HS-27A (cell line): ENCODE measurements at regions not wholly inside any gene's neighbourhood (a gene's known extent, or its start where the extent isn't known, plus 50 kb on each side); places are given as distances from the start of the nearest gene placed in this dataset.

Experiments
- DNase-seq: peaks from one replicate; pipeline ENCODE4 v3.0.0-alpha.2; 2012; ENCODE audit warnings: low read depth, missing footprints

DNA sequence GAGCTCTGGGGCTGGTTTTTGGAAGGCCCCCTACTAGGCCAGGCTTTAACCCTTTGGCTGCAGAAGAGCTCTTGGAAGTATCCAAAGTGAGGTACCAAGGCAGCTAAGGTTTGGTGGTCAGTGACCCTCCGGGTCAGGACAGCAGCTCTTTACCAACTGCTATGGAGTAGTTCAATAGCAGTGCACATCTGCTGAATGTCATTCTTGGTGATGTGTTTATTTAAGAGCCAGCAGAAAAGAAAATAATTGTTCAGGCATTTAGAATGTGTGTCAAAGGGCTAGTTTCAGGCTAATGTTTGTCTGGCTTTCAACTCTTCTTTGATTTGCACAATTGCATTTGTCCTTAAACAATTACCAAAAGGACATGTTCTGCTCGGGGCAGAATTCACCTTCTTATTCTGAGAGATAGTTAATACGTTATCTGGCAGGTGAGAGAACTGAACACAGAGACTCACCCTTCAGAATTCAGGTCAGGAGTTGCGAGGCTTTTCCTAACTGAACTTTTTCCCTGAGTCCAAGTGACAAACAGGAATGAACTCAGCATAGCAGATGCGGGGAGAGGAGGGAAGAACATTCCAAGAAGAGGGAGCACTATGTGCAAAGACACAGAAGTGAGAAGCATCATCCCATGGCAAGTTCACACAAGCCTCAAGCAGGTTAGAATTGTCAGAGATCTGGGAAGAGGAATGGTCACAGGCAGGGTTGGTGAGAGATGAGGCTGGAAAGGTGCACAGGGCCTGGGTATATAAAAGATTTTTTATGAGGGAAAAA, 556.7 kb upstream of the TLE4 start:
- DNase-seq: no peak

DNA sequence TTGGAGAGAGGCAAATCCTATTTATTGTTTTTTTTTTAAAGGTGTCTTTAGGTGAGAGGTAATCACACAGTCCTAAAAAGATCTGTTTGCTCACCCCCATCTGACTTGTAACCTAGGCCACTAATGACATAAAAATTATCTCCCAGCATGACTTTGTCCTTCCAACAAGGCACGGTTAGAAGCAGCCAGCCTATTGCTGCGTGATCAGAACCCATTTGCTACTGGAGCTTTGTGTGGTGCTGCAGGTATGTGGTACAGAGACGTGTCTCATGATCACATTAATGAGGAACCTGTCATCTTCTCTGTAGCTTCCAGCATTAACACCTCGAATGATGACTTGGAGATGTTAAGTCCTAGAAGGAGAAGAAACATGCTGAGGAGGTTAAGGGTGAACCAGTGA, 555.8 kb upstream of the TLE4 start:
- DNase-seq: no peak

DNA sequence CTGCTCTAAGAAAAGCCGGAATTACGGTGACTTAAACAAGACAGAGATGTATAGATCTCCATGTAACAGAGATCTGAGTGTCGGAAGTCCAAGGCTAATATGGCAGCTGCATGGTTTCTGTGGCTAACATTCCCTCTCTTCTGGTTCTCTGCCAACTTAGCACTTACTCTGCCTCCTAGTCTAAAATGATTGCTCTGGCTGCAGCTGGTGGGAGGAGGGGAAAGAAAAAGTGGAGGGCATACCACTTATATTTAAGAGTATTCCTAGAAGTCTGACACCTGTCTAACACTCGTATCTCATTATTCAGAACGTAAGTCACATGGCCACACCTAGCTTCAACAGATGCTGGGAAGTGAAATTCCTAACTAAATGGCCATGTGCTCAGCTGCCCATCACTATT, 551.5 kb upstream of the TLE4 start:
- no peak for DNase-seq

DNA sequence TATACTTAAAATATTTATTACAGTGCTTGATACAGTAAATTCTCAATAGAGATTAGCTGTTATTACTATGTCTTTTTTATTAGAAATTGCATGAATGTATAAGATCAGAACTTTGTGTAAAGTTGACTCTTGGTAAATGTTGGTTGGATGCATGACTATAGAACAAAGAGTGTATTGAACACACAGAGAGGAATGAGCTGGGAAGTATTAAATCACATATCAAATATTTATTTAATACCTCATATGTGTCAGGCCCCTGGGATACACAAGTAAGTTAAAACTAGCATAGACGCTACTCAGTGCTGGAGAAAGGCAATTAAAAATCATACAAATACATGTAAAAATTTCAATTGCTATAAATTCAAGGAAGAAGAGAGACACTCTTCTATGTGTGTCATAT, 550.7 kb upstream of the TLE4 start:
- DNase-seq: no peak

DNA sequence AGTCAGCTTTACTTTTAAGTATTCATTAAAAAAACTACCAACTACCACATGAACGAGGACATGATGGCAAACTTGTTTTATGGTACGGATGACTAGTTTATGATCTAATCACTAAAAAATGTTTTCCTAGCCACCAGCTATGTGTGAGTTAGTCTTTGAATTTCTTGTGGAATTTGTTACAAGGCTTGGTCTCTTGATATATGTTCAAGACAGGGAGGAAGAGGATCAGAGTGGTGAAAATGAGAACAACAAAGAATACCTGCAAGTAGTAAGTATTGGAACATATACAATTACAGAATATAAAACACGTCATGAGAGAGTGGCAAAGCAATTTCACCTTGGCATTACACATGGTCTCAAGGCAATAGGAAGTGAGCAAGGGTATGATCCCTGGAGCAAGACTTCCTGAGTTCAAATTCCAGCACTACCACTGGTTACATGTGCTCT, 548.6 kb upstream of the TLE4 start:
- peak; percentile 89 for DNase-seq

DNA sequence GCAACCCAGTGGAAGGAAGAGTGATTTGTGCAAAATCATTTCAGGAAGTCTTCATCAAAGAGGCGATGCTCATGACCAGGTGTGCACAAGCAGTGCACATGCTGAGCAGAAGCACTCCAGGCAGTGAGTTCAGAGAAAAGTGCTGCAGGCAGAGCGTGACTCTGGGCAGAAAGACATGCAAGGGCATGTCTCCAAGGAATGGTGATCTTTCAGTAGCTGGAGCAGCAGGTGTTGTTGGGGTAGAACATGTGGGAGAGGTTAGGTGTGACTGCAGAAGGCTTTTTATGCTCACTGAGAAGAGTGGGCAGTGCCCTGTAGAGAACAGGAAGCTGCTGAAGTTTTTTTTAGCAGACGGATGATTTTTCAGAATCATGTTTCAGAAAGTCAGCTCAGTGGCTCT, 545.4 kb upstream of the TLE4 start:
- DNase-seq: no peak

DNA sequence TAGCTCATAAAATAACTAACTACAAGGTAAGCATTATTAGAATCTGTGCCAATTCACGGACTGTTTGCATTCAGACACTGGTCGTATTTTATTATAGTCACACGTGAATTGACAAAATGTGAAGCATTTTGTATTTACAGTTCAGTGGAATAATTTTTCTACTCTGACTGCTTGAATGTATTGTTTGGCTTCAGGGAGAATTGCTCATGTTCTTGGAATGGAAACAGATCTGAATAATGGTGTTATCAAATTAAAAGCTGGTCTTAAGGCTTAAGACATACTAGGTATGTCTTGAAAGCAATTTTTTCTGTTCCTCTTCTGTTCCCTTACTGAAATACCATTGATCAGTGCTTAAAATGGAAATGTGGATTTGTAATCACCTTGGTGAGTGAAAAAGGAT, 543.7 kb upstream of the TLE4 start:
- no peak for DNase-seq

DNA sequence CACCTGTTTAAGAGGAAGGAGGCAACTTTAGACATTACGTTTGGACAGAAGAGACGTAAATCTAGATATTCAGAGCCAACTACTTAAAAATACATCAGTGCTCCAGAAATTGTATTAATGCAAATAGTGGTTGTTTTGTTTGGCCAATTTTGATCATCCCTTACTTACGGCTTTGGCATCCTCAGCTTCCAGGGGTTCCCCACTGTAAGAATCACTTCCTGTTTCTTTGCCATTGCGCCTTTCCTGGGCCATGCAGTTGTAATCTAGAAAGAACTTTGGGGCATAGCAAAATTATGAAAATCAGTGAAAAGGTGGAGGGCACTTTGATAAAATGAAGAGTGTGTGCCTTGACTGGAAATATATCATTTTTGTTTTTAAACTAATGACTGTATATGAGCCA, 537.2 kb upstream of the TLE4 start:
- DNase-seq: no peak

DNA sequence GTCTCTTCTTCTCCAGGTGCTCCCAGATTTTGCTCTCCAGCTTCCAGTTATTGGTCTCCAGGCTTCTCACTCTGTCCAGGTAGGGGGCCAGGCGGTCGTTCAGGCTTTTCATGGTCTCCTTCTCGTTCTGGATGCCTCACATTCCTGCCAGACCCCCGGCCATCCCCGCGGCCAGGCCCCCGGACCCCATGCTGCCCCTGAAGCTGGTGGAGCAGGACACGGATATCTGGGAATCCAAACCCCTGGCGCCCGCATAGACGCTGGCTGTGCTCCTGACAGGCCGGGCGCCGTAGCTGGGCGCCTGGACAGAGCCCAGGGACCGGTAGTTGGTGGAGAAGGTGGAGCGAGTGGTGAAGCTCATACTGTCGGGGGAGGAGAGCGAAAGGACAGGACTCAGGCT, 534.4 kb upstream of the TLE4 start:
- no peak for DNase-seq

DNA sequence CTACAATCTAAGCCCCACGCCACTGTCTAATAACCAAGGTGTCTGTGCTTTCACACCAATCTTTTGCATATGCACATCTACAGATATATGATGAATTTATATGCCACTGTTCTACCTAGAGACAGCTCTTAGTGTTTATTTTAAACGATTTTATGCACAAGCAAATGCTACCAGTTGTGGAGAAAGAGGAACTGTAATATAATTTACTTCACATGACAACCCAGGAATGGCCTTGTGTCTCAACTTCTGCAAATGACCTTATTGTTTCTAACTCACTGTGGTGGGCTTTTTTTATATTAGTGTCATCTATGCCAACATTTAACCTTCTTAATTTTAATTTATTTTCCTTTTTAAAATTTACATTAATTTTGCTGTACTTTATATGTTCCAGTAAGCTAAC, 531.1 kb upstream of the TLE4 start:
- no peak for DNase-seq

DNA sequence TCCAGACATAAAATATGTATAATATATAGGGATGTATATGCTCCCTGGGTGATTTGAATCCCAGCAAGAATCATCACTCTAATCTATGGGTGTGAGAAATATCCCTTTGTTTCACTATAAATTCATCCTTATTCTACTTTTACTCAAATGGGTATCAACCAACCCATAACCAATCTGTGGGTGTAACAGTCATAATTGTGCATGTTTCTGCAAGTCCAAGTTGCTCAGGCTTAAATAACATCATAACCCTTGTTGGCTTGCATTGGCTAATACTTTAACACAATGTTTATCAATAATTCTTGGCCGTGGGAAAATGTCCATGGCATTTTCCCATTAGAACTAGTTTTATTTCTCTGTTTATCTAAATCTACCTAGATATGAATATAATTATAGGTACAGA, 530.5 kb upstream of the TLE4 start:
- DNase-seq: no peak

DNA sequence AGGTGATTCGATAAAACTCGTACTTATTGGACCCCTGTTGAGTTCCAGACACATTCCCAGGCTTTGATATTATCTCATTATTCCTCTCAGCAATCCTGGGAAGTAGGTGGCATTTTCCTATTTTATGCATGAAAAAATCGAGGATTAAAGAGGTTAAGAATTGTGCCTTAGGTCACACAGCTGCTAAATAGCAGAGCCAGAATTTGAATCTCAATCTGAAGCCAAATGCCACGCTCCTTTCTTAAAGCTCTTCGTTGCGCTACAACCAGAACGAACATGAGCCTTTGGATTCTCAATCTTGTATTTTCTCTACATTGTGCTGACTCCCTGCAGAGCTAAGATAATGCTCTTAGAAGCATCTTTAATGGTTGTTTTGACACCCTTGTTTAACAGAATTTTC, 527.8 kb upstream of the TLE4 start:
- no peak for DNase-seq

DNA sequence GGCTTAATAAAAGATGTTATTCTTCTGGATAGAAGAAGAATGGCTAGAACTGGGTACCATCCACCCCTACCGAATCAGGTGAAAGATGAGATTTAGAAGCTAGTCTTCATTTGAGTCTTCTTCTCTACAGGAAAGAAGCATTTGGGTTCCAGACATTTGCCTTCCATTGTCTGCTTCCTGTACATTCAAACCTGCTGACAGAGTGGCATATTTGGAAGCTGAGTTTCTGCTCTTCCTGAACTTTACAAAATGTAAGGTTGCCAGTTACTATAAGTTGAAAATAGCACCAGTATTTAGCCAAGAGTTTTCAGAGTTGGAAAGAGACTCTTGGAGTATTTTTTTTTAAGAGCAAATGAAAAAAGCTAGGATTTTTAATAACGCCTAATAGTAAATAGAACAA, 525.4 kb upstream of the TLE4 start:
- DNase-seq: no peak

DNA sequence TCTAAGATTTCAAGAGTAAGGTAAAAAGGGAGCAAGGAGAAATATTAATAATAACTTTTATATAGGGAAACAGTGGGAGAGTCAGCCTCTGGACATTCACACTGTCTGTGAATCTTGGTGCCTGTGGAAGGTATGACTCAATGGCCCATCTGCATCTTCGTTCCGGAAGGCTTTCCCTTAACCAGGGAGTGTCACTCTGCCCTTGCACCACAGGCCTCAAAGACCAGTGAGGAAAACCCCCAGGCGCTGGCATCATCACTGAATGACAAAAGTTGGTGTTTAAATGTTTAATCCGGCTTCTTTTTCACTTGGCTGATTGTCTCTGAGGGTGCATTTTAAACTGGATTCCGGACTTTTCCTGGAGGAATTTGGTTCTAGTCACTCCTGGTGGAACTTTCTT, 522.4 kb upstream of the TLE4 start:
- DNase-seq: no peak

DNA sequence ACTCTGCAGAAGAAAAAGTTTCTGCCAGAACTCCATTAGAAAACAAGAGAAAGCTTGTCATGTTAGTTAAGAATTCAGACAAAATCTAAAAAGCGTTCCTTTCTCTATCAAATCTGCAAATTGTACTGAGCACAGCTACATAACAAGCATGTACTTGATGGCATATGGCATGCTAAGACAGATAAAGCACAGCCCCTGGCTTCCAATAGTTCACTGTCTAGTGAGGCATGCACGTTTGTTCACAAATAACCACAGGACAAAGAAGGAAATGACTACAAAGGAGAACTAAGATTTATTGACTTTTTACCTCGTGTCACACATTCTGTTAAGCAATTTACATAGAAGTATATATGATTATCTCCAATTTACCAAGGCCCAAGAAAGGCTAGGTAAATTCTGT, 518.2 kb upstream of the TLE4 start:
- no peak for DNase-seq

DNA sequence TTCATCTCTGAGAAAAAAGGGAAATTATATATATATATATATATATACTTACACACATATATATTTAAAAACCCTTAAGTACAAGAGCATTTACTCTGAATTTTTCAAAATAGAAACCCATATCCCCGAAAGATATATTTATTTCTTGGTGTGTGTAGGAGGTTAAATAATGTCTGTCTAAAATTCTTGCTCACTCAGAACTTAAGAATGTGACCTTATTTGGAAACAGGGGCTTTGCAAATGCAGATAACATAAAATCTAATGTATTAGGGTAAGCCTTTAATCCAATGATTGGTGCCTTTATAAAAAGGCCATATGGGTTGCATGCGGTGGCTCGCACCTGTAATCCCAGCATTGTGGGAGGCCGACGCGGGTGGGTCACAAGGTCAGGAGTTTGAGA, 517.3 kb upstream of the TLE4 start:
- peak; percentile 11 for DNase-seq

DNA sequence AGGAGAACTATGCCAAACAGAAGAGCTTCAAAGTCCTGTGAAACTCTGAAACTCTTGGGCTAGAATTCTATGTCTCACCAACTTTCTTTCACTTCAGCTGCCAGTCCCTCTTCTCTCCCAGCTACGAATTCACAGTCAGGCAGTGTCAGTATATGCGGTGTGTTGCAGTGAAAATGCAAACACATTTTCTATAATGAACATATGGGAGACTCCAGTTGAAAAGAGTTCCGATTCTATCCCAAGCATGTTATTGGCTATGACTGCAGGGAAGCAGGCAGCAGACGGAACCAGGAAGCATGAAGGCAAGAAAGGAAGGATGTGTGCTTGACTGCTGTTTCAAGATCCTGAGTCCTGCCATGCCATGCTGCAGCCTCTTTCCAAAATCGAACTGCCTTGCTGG, 515.7 kb upstream of the TLE4 start:
- no peak for DNase-seq

DNA sequence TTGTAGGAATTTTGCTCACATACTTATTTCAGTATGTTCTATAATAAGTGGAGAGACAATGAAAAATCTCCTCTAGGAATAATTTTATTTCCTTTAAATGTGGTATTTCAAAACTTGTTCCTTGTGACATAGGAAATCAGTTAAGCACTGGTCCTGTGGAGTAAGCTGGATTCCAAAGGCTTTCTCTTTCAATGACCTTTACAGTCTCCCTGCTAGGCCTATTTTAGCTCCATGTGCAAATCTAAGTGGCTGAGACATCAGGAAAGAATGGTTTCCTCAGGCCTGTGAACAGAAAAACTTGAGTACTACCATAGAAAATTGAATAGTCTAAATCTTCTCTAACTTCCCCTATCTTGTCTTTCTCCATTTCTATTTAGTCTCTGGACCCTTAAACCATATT, 514.2 kb upstream of the TLE4 start:
- no peak for DNase-seq

DNA sequence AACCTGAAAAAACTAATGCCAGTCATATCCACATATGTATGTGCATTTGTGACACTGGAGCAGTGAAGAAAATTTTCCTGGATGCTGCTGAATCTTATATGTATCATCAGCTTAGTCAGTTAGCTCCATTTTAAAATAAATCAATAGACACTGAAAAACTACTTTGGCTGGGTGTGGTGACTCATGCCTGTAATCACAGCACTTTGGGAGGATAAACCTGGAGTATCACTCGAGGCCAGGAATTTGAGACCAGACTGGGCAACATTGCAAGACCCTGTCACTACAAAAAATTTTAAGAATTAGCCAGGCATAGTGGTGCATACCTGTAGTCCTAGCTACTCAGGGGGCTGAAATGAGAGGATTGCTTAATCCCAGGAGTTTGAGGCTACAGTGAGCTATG, 511.0 kb upstream of the TLE4 start:
- no peak for DNase-seq

DNA sequence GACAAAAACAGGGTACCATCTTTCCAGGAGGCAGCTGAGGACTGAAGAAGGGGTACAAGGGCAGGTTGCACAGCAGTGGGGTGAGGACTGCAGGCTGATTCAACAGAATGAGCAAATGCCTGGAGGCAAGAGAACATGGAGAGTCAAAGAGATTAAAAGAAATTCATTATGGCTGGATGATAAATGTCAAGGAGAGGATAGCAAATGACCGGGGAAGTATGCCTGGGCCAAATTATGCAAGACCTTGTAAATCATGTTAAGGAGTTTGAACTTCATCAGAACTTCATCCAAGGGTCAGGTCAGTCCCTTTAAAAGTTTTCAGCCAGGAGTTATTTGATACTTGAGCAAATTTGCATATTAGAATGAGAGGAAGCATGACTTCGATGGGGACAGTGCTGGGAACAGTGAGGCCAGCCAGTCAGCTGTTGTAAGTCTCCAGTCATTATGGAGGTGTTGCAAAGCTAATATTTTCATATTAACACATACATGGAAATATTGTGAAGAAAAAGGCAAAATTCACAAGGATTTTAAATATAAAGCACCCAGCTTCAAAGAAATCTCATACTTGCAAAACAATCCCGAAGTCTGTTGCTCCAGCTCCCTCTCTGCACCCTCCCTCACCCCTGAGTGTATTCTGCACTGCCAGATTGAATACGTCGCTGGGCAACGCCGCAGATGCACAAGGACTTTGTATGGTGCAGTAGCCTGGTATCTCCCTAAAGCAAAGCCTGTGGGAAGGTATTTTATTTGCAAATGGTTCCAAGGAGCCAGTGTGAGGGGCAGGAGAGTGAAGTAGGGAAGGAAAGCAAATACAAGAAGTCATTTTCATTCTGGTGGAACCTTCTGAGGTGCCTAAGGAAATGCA, 509.8 kb upstream of the TLE4 start:
- no peak for DNase-seq

DNA sequence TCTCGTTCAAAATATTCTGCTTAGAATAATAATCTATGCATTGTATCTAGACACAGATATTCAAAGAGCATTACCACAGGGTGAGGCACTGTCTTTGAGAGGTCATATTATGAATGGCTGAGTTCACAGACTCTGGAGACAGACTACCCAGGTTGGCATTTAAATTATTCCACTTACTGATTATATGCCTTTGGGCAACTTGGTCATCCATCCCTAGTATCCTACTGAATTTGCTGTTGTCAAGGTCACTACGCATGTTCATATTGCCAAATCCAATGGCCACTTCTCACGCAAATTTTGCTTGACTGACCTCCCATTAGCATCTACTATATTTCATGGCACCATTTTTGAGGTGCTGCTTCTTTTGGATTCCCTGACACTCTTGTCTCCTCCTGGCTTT, 498.6 kb upstream of the TLE4 start:
- DNase-seq: no peak

DNA sequence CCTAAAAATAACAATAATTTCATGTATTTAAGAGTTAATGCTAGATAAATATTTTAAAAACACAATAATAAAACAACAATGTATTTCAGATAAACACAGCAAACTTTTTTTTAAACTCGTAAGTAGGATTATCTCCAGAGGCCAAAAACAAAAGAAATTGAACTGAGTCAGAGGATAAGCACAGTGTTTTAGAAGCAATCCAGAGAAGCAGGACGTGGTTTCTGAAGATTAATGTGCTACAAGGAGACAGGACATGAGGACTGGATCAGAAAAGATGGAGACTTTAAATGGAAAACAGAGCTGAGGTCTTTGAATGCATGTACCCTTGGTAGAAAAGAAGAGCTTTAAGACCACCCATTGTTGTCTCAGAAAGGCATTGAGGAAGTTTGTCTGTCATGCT, 491.2 kb upstream of the TLE4 start:
- no peak for DNase-seq

DNA sequence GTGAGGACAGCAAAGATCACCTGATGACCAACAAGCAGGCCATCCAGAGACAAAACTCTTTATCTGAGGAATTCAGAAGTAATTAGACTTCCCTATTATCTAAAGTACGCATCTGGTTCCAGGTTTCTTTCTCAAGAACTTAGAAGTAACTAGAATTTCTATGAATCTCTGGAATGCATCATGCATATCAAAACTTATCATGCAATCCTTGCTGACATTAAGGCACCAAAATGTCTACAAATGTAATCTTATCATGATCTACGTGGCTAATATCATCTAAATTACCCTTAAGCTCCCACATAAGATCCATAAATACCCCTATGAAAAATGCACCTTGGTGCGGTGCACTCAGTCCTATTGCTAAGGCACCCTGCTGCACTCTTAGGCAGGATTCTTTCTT, 488.1 kb upstream of the TLE4 start:
- no peak for DNase-seq

DNA sequence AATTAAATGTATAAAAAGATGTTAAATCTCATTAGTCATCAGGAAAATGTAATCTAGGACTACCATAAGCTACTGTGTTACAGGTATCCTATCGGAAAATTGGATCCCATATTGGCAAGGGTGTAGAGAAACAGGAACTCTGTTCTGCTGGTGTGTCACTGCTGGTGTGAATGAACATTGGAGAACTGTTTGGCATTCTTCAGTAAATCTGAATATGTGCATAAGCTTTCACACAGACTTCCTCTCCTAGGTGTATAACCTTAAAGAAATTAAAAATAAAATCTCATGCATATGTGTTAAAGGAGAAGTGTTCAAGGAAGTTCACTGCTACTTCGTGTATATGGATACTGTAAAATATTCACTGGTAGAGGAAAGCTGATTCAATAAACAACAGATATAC, 484.6 kb upstream of the TLE4 start:
- DNase-seq: no peak
